ENCODE measurements at regions not wholly inside any gene's neighbourhood (a gene's known extent, or its start where the extent isn't known, plus 50 kb on each side); places are given as distances from the start of the nearest gene placed in this dataset.

DNA sequence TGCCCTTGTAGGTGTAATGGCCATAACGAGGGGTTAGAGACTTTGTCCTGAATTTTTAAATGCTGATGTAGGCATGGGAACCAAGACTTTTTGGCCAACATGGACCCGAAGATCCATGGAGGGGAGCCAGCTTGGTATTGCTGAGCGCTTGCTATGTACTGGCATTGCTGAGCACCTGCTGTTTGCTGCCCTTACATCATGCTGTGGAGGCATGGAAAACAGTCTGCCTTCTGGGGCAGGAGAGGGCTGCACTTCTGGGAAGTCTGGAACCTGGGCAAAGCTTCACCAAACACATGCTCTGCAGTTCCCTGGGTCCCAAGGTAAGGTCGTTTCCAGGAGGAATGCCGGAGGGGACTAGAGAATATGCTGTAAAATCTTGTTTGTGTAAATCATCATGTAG lies 86.3 kb upstream of the CNIH3 start:
- TF ChIP-seq, protein P1, sequence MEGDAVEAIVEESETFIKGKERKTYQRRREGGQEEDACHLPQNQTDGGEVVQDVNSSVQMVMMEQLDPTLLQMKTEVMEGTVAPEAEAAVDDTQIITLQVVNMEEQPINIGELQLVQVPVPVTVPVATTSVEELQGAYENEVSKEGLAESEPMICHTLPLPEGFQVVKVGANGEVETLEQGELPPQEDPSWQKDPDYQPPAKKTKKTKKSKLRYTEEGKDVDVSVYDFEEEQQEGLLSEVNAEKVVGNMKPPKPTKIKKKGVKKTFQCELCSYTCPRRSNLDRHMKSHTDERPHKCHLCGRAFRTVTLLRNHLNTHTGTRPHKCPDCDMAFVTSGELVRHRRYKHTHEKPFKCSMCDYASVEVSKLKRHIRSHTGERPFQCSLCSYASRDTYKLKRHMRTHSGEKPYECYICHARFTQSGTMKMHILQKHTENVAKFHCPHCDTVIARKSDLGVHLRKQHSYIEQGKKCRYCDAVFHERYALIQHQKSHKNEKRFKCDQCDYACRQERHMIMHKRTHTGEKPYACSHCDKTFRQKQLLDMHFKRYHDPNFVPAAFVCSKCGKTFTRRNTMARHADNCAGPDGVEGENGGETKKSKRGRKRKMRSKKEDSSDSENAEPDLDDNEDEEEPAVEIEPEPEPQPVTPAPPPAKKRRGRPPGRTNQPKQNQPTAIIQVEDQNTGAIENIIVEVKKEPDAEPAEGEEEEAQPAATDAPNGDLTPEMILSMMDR (IDR thresholded peaks at IDR 0.05), result no peak
- TF ChIP-seq POLR2AphosphoS5 (IDR thresholded peaks at IDR 0.05), result no peak
- no peak for TF ChIP-seq POLR2A (IDR thresholded peaks at IDR 0.05)
